Middle frontal gyrus (tissue), 1 donor: ENCODE measurements at regions not wholly inside any gene's neighbourhood (a gene's known extent, or its start where the extent isn't known, plus 50 kb on each side); places are given as distances from the start of the nearest gene placed in this dataset.

Experiments
- DNase-seq: peaks from one replicate; pipeline ENCODE4 v3.0.0-alpha.2; 2015; ENCODE audit warnings: low spot score; ENCODE audit errors: extremely low spot score

DNA sequence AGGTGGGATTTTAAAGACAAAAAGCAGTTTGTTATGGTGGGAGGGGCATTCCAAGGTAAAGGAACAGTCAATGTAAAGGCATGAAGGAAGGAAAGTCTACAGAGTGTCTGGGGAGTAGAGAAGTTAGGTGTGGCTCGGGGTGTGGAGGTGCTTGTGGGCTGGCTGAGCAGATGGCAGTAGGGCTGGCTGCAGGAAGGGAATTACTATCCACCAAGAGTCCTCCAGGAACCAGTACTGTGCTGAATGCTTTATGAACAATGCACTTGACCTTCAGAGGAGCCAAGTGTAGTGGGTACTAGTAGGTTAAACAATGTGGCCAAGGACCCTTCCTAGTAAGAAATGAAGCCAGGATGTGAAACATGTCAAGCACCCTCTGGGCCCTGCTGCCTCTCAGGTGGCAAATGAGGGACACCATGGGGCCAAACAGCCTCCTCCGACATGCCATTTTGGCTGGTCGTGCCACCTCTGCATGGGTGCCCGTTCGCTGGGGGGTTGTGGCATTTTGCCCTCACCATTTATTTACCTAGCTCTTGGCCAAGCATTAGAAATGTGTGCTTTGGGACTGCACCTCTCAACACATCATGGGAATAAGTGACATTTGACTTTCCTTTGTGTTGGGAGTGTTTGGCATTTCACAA is 123.6 kb upstream of the TENM4 start:
- DNase-seq = no peak

DNA sequence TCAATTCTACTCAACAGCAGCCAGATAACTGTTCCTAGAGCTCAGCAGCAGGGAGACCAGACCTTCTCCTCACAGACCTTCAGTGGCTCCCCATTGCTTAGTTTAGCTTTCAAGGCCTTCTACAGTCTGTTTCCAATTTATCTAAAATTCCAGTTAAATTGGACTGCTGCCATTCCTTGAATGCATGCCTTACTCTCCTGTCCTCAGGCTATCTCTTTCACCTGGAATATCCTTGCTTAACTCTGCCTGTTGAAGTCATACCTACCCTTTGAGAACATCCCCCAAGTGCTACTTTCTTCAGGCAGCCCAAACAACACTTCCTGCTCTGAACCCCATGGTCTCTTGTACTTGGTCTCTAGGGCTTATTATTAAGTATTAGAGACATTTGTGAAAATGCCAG is 120.7 kb upstream of the TENM4 start:
- no peak for DNase-seq

- DNase-seq = no peak
These were observed 110.0 kb upstream of the TENM4 start for GRCh38 chr11:79550809-79551208.

DNA sequence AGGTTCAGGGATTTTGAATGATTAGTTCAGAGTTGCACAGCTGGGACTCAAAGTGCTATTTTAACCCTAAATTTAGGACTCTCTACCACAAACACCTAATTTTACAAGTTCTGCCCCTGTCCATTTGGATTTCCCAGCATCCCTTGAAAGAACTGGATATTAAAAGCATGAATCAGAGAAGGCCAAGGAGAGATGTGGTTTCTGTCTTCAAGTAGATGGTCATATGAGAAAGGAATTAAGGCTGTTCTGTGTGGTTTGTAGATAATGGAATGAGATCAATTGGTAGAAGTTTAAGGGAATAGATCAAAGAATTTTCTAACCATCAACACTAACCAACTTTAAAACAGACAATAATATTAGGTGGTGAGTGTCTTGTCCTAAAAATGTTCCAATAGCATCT is 106.4 kb upstream of the TENM4 start:
- DNase-seq = no peak

DNA sequence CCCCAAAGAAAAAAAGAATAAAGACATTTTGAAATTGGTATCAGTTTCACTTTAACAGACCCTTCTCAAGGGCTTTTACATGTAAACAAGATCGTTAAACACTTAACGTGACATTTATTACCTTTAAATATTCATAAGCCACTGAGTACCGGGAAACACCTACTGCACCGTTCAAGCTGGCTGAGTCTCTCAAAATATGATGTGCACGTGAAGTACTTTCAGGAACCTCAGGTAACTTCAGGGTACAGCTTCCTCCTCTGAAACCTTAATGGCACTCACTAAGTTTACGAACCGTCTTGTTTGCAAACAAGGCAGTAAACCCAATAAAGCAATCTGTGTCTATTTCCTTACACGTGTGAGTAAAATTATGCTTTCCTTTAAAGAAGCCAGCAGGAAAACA is 105.5 kb upstream of the TENM4 start:
- DNase-seq = no peak

DNA sequence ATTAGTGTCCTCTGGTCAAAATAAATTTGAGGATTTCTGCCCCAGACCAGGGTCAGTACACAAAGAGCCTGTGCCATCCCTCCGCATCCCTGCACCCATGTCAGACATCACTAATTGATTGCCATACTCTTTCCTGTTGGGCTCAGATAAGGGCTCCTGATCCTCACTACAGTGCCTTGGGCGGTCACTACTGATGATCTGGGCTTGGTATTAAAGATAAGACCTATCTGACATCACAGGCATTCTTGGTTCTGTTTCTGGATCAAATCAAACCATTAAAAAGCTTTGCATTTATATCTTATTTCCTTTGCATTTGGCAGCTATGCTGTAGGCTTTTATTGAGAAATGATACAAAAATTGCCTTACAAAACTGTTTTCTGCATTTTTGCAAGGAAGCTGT is 103.5 kb upstream of the TENM4 start:
- no peak for DNase-seq

- no peak for DNase-seq
These were observed 102.3 kb upstream of the TENM4 start for GRCh38 chr11:79543101-79543500.

GRCh38 chr11:79541466-79541865 is 100.6 kb upstream of the TENM4 start:
- no peak for DNase-seq

GRCh38 chr11:79538775-79539174 is 97.9 kb upstream of the TENM4 start:
- no peak for DNase-seq

DNA sequence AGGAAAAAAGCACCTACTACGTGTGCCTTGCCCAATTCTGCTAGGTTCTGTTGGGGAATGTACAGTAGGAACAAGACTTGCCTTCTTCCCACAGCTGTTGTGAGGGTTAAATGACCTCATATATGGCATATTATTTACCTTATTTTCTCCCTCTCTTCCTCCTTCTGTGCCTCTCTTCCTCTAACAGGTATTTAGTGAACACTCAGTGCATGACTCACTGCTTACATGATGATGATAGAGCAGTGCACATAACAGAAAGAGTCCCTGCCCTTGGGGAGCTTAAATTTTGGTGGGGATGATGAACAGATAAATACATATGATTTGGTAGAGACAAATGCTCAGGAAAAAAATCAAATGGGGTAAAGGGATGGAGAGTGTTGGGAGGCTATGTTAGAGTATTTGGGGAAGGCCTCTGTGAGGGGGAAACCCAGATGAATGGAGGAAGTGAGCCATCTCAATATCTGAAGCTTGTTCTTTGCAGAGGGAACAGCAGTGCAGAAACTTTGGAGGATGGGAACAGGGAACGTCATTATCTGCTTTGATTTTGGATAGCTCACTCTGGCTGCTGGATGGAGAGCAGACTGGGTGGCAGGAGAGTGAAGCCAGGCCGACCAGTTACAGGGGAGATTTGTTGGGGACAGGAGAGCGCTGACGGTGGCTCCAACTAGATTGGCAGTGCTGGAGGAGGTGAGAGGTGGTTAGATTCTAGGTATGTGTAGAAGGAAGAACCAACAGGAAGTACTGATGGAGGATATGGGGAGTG is 95.5 kb upstream of the TENM4 start:
- DNase-seq = no peak

GRCh38 chr11:79535606-79536005 is 94.8 kb upstream of the TENM4 start:
- DNase-seq = no peak

DNA sequence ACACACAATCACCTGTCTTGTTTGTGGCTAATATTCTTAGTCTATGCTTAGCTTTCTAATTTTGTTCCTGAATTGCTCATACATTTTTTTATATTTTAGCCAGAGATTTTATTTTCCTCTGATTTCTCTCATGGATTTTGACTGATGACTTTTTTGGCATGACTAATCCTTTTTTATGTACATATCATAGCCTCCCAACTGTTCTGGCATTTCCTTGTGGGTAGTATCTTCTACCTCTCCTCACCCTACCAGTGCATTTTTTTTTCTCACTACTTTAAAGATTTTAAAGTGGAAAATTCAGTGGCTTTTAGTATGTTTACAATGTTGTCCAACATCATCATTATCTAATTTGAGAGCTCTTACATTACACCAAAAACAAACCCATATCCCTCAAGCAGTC is 84.4 kb upstream of the TENM4 start:
- DNase-seq = no peak

- no peak for DNase-seq
These were observed 81.8 kb upstream of the TENM4 start for GRCh38 chr11:79522626-79523025.

DNA sequence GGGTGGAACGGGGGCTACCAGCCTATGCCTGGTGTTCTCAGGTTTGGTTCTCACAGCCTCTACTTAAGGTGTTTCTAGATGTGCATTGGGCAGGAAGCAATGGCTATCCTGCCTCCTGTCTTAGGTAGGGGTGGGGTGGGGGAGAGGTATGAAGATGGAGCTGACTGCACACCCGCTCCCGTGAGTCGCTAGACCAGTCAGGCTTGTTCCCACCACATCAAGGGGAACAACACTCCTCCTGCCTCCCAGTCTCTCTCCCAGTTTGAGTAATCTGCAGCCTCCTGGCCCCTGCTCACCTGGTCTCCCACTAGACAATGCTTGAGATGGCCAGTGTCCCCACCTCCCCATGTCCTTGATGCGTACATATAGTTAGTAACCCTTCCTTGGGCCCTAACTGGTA is 79.3 kb upstream of the TENM4 start:
- DNase-seq = no peak

GRCh38 chr11:79515781-79516180 is 75.0 kb upstream of the TENM4 start:
- DNase-seq = no peak

- no peak for DNase-seq
These were observed 73.9 kb upstream of the TENM4 start for GRCh38 chr11:79514695-79515094.

GRCh38 chr11:79514290-79514689 is 73.5 kb upstream of the TENM4 start:
- no peak for DNase-seq

DNA sequence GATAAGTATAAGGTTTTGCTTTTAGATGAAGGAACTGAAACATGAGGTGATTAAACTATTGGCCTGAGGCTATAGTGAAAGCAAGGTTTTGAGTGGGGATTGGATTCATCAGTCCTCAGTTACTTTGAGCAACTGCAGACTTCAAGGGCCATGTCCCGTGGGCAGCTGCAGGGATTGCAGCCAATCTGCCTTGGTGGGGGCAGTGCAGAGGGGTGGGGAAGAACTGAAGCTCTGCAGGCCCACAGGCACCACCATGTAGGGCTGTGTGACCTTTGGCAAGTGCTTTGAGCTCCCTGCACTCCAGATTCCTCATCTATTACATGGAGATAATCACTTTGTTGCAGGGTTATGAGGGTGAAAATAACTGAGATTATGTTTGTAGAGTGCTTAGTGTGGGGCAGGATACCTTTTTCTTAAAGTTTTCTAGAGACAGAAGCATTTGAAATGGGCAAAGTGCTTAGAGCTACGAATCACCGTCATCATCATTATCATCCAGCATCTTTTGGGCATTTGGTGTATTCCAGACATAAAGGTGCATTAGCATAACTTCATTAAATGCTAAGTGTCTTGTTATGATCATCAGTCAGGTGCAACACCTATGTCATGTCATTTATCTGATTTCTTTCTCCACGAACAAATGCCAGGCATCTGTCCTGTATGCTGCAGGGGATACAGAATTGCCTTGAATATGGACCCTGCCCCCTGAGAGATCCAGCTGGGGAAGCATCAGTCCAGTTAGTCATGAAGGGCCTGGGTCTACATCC is 72.1 kb upstream of the TENM4 start:
- DNase-seq = no peak

DNA sequence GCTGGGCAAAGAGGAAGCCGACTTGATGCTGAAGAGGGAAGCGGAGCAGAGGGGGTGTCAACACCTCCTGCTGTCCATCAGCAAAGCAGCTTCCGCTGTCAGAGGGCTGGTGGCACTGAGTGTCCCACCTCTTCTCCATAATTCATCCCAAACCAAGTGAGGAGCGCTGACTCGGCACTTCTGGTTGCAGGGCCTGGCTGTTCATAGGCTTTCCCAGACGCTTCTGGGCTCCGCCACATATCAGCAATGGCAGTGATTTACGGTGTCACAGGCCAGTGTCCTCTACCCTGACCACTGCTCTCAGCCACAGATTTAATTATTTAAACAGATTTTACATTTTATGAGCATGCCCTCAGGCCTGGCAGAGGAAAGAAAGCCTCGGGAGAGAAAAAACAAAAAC is 70.1 kb upstream of the TENM4 start:
- DNase-seq = no peak

DNA sequence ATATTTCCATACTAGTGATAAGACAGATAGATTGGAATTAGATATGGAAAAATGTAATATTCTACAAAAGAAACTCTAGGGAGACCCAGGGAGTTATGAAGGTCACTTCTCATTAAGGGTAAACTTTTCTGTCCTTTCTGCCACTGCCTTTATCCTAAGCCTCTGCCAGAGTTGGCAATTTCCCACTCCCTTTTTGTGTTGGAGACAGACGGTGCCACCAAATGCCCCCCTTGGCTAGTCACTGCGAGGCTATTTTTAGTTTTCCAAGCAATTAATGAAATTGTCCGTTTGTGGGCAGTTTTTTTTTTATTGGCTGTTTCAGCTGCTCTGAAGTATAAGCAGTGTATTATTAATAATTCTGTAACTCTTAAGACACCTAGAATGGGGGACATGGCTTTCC is 67.6 kb upstream of the TENM4 start:
- DNase-seq = no peak

DNA sequence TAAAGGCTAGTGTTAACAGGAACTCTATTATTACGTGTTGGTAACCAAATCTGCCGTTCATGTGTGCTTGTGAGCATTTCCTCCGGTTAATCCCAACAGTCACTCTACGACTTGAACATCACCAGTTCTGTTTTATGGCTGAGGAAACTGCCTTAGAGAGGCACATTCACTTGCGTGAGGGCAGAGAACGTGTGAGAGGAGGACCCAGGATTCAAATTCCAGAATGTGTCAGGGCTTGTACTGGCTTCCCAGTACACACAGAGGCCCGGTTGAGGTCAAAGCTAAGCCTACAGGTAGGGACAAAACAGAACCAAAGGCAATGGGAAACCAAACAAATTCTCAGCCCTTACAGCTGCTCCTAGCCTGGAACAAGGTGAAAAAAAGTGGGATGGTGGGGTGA is 66.9 kb upstream of the TENM4 start:
- DNase-seq = no peak

DNA sequence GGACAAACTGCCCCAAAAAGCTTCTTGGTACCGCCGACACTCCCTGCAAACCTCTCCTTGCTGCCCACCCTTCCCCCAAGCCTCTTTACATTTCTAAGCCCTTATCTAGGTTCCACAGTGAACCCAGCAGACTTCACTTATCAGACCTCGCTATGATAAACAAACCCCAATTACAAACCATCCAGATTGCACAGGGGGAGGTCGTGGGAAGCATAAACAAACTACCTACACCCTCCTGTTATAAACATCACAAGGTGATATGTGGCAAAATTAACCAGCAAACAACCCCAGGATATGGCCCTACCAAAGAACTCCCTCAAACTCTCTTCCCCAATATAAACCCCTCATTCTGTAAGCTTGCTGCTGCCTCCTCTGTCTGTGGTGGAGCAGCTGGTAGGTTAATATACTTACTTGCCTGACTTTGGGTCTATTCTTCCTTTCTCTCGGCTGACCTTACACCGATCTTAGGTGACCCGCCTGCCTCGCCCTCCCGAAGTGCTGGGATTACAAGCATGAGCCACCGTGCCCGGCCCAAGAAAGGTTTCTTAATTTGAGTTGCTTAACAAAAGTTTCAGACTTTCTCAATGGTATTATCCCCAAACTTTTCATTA is 66.0 kb upstream of the TENM4 start:
- no peak for DNase-seq
